ENCODE measurements at regions not wholly inside any gene's neighbourhood (a gene's known extent, or its start where the extent isn't known, plus 50 kb on each side); places are given as distances from the start of the nearest gene placed in this dataset.
A peak's percentile ranks its signal among the peaks of the same experiment; 100 is the strongest.

DNA sequence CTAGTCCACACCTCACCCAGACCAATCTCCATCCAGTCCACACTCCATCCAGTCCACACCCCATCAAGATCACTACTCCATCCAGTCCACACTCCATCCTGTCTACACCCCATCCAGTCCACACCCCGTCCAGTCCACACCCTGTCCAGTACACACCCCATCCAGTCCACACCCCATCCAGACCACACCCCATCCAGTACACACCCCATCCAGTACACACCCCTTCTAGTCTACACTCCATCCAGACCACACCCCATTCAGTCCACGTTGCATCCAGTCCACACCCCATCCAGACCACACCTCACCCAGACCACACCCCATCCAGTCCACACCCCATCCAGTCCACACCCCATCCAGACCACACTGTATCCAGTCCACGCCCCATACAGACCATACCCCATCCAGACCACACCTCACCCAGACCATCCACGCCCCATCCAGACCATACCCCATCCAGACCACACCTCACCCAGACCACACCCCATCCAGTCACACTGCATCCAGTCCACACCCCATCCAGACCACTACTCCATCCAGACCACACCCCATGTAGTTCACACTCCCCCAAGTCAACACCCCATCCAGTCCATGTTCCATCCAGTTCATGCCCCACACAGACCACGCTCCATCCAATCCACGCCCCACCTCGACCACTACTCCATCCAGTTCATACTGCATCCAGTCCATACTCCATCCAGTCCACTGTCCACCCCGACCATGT, 116.6 kb upstream of the RTL1 start:
- H3K27me3 Mint-ChIP-seq (ENCODE audit: low read depth): peaks cover 6% of the 10 kb centered on the region
- peak; percentile 14 for DNase-seq
- H3K4me3 Mint-ChIP-seq: no peak overlapping the region
- no peaks in the 10 kb centered on the region for H3K9me3 Mint-ChIP-seq (ENCODE audit: insufficient read depth)
- CTCF ChIA-PET: no interaction called here
- ATAC-seq: no peak
- no peaks in the 10 kb centered on the region for H3K4me1 Mint-ChIP-seq (ENCODE audit: low read depth)
- no peak overlapping the region for H3K27ac Mint-ChIP-seq
- POLR2A ChIA-PET: no interaction called here
- no peaks in the 10 kb centered on the region for H3K36me3 Mint-ChIP-seq (ENCODE audit: low read depth)

DNA sequence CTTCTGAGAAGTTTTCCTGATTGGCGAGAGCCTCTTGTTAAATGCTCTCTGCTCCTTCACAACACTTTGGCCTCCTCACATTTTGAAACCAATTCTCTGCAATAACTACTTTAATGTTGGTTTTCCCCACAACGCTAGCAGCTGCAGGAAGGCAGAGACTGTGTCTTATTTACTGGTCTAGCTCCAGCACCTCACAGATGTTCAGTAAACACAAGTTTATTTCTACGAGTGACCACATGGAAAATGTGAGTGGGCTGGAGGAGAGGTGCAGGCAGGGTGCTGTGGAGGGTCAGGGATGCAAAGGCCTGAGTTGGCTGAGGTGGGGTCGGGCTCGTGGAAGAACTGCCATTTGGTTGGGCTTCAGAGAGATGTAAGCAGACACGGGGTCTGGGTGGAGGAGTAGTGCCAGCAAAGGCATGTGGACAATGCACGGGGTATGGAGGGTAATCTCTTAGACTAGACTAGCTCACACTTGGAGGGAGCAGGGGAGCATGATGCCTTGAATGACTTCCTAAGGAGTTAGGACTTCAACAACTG, 117.4 kb upstream of the RTL1 start:
- Mint-ChIP-seq H3K9me3 (ENCODE audit: insufficient read depth) (no peaks in the 10 kb centered on the region), H3K4me3 (no peak overlapping the region), H3K27ac (no peak overlapping the region), H3K4me1 (ENCODE audit: low read depth) (no peaks in the 10 kb centered on the region), H3K27me3 (ENCODE audit: low read depth) (peaks cover 6% of the 10 kb centered on the region), H3K36me3 (ENCODE audit: low read depth) (no peaks in the 10 kb centered on the region)
- no peak for ATAC-seq
- CTCF ChIA-PET: no interaction called here
- POLR2A ChIA-PET: no interaction called here
- no peak for DNase-seq

DNA sequence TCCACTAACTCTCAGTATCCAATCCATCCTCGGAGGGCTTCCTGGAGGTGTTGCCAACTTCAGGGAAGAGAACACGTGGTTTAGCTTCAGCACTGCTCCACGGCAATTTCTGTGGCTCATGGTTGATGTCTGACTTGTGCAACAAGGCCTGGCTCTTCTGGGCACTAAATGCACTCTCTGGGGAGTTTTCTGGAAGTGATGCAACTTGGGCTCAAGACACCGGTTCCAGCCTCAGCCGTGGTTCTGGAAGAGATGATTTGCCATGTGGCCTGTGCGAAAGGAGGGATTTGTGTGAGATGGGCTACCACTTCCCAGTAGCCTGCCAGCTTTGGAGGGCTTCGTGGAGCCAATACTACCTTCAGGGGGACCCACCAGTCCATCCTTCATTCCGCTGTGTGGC, 118.6 kb upstream of the RTL1 start:
- ATAC-seq (no peak), DNase-seq (no peak)
- H3K36me3 Mint-ChIP-seq (ENCODE audit: low read depth): no peaks in the 10 kb centered on the region
- no peak overlapping the region for H3K27ac Mint-ChIP-seq
- no peaks in the 10 kb centered on the region for H3K27me3 Mint-ChIP-seq (ENCODE audit: low read depth)
- ChIA-PET CTCF (no interaction called here), POLR2A (no interaction called here)
- no peak overlapping the region for H3K4me3 Mint-ChIP-seq
- no peaks in the 10 kb centered on the region for H3K4me1 Mint-ChIP-seq (ENCODE audit: low read depth)
- no peaks in the 10 kb centered on the region for H3K9me3 Mint-ChIP-seq (ENCODE audit: insufficient read depth)

DNA sequence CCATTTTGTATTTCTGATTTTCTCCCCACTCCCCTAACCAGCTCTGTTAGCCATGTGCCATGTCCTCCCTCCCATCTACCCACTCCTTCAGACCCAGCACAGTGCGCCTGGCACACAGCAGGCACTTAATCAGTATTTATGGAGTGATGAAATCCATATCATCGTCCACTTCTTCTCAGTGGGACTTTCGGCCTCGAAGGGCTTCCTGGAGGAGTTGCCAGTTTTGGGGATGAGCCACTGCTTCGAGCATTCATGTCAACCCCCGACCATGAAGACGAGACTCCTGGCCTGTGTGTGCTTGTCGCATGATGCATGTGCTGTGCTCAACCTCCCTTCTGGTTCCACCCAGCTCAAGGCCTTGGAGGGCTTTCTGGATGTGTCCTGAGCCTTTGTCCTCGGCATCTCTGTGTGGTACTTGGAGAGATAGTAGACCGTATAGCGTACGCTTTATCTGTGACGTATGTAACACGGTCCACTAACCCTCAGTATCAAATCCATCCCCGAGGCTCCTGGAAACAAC, 119.5 kb upstream of the RTL1 start:
- H3K27ac Mint-ChIP-seq: no peak overlapping the region
- ChIA-PET CTCF (no interaction called here), POLR2A (no interaction called here)
- no peak overlapping the region for H3K4me3 Mint-ChIP-seq
- no peak for ATAC-seq
- no peaks in the 10 kb centered on the region for H3K27me3 Mint-ChIP-seq (ENCODE audit: low read depth)
- no peak for DNase-seq
- no peaks in the 10 kb centered on the region for H3K4me1 Mint-ChIP-seq (ENCODE audit: low read depth)
- H3K36me3 Mint-ChIP-seq (ENCODE audit: low read depth): no peaks in the 10 kb centered on the region
- no peaks in the 10 kb centered on the region for H3K9me3 Mint-ChIP-seq (ENCODE audit: insufficient read depth)

DNA sequence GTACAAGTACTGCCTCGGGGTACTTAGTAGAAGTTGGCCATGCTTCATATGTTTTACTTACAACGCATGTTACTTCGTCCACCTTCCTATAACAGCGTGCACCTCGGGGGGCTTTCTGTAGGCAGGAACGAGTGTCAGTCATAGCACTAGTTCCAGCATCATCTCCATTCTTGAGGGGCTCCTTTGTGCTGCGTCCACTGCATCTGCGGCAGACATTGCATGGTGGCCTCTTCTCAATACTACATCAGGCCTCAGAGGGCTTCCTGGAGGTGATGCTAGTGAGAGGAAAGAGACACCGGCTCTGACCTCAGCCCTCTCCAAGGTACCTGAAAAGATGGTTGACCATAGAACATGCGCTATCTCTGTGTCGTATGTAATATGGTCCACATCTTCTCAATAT, 121.2 kb upstream of the RTL1 start:
- Mint-ChIP-seq H3K4me1 (ENCODE audit: low read depth) (no peaks in the 10 kb centered on the region), H3K9me3 (ENCODE audit: insufficient read depth) (no peaks in the 10 kb centered on the region), H3K27me3 (ENCODE audit: low read depth) (no peaks in the 10 kb centered on the region), H3K27ac (no peak overlapping the region), H3K36me3 (ENCODE audit: low read depth) (no peaks in the 10 kb centered on the region), H3K4me3 (no peak overlapping the region)
- DNase-seq (no peak), ATAC-seq (no peak)
- POLR2A ChIA-PET: no interaction called here
- CTCF ChIA-PET: no interaction called here

DNA sequence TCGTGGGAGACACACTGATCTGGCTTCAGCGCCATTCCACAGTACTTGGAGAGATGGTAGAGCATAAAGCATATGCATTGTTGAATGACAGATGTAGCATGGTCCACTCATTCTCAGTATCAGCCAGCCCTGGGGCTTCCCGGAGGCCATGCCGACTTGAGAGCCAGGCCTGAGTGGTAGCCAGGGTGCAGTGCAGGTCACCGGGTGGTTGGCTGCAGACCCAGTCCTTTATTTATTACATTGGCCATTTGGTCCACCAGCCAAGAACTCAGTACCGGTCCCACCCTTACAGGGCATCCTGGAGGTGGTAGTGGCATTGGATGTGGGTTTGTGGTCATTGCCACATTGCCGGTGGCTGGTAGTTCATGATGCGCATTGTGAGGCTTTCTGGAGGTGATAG, 121.6 kb upstream of the RTL1 start:
- H3K4me1 Mint-ChIP-seq (ENCODE audit: low read depth): no peaks in the 10 kb centered on the region
- ATAC-seq (no peak), DNase-seq (no peak)
- H3K9me3 Mint-ChIP-seq (ENCODE audit: insufficient read depth): no peaks in the 10 kb centered on the region
- no peaks in the 10 kb centered on the region for H3K36me3 Mint-ChIP-seq (ENCODE audit: low read depth)
- ChIA-PET CTCF (no interaction called here), POLR2A (no interaction called here)
- no peak overlapping the region for H3K4me3 Mint-ChIP-seq
- H3K27me3 Mint-ChIP-seq (ENCODE audit: low read depth): no peaks in the 10 kb centered on the region
- no peak overlapping the region for H3K27ac Mint-ChIP-seq

DNA sequence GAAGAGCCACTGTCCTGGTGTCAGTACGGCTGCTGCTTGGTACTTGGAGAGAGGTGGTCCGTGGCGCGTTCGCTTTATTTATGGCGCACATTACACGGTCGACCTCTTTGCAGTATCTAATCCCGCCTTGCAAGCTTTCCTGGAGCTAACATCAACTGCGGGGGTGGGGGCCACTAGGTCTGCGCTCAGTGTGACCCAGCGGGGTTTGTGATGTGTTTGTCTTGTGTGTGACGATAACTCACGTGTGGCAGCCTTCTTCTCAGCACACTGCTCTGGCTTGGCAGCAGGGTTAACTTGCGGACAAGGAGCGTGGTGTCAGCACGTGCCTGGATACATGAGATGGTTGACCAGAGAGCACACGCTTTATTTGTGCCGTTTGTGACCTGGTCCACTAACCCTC, 122.2 kb upstream of the RTL1 start:
- H3K4me3 Mint-ChIP-seq: no peak overlapping the region
- no peaks in the 10 kb centered on the region for H3K36me3 Mint-ChIP-seq (ENCODE audit: low read depth)
- H3K4me1 Mint-ChIP-seq (ENCODE audit: low read depth): no peaks in the 10 kb centered on the region
- ChIA-PET POLR2A (no interaction called here), CTCF (no interaction called here)
- no peak for ATAC-seq
- no peak overlapping the region for H3K27ac Mint-ChIP-seq
- no peaks in the 10 kb centered on the region for H3K27me3 Mint-ChIP-seq (ENCODE audit: low read depth)
- DNase-seq: no peak
- no peaks in the 10 kb centered on the region for H3K9me3 Mint-ChIP-seq (ENCODE audit: insufficient read depth)

DNA sequence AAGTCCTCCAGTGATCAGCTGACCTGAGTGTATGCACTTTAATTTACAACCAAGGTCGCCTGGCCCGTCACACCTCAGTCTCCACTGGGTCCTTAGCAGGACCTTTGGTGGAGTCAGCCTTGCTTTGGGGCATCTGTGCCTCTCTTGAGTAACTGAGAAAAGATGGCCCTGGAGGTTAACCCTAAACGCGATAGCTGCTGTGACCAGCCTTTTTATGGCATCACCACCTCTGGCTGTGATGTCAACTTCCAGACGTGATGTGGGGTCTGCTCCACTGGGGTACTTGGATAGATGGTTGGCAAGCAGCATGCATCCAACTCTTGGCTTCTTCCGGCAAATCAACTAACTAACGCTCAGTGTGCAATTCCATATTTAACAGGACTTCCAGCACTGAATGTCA, 122.8 kb upstream of the RTL1 start:
- POLR2A ChIA-PET: no interaction called here
- H3K4me1 Mint-ChIP-seq (ENCODE audit: low read depth): no peaks in the 10 kb centered on the region
- H3K36me3 Mint-ChIP-seq (ENCODE audit: low read depth): no peaks in the 10 kb centered on the region
- no peak overlapping the region for H3K4me3 Mint-ChIP-seq
- H3K9me3 Mint-ChIP-seq (ENCODE audit: insufficient read depth): no peaks in the 10 kb centered on the region
- ATAC-seq (no peak), DNase-seq (no peak)
- no peaks in the 10 kb centered on the region for H3K27me3 Mint-ChIP-seq (ENCODE audit: low read depth)
- no peak overlapping the region for H3K27ac Mint-ChIP-seq
- CTCF ChIA-PET: no interaction called here

DNA sequence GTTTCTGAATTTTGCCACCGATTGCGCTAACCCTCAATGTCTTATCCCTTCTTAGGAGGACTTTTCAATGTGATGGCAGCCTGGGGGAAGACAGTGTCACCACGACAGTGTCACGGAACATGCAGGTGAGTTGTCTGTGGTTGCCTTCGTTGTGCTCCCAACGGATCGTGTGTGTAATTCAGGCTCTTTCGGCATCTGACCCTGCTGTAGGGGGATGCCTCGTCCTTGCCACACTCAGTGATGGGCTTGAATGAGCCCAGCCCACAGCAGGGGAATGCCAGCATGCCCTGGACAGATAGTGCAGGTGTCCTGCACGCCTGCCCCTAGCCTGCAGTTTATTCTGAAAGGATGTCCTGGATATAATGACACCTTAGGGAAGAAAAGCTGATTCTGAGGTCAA, 123.8 kb upstream of the RTL1 start:
- no peaks in the 10 kb centered on the region for H3K9me3 Mint-ChIP-seq (ENCODE audit: insufficient read depth)
- ChIA-PET CTCF (no interaction called here), POLR2A (no interaction called here)
- no peaks in the 10 kb centered on the region for H3K27me3 Mint-ChIP-seq (ENCODE audit: low read depth)
- H3K36me3 Mint-ChIP-seq (ENCODE audit: low read depth): no peaks in the 10 kb centered on the region
- DNase-seq (no peak), ATAC-seq (no peak)
- no peak overlapping the region for H3K4me3 Mint-ChIP-seq
- H3K27ac Mint-ChIP-seq: no peak overlapping the region
- H3K4me1 Mint-ChIP-seq (ENCODE audit: low read depth): no peaks in the 10 kb centered on the region

DNA sequence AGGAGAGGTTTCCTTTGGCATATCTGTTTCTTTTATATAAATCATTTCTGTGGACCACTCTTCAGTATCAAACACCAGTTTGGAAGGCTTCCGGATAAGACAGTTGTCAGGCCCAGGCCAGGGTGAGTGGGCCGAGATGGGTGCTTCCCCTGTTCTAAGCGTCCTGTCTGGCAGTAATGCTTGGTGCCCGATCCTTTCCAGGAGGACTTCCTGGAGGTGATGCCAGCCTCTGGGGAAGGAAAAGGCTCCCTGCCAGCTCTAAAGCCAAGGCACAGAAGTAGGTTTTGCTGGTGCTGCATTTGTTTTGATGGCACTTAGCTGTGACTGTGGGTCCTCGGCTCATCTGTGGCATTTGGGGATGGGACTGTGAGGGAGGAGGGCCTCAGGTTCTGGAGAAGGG, 124.4 kb upstream of the RTL1 start:
- Mint-ChIP-seq H3K27me3 (ENCODE audit: low read depth) (no peaks in the 10 kb centered on the region), H3K9me3 (ENCODE audit: insufficient read depth) (no peaks in the 10 kb centered on the region), H3K36me3 (ENCODE audit: low read depth) (no peaks in the 10 kb centered on the region), H3K4me1 (ENCODE audit: low read depth) (no peaks in the 10 kb centered on the region), H3K4me3 (no peak overlapping the region), H3K27ac (no peak overlapping the region)
- DNase-seq (no peak), ATAC-seq (no peak)
- CTCF ChIA-PET: no interaction called here
- POLR2A ChIA-PET: no interaction called here

DNA sequence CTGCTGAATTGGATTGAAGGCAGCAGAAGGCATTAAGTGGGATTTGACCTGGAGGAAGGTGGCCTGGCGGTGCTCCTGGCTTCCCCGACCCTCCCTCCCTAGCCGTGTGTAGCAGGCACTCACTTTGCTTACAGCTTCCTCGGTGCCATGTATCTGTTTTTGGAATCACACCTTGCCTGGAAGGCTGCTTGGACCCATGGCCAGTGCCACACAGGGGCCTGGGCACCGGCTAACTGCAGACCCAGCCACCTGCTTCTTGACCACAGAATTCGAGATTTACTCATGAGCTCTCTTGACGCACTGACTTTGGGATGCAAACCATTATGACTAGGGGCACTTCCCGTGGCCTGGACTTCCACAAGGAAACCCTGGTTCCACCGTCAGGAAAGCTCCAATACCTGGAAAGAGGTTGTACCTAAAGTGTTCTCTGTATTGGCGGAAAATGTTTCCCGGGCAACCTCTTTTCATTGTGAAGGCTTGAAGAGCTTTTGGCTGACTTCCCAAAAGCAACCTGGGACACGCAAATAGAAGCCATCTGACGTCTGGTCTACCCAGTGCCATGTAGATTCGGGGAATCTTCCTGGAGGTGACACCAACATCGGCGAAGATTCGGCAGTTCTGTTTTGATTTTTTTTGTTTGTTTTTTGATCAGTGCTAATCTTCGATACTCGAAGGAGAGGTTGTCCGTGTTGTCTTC, 125.6 kb upstream of the RTL1 start:
- Mint-ChIP-seq H3K4me1 (ENCODE audit: low read depth) (no peaks in the 10 kb centered on the region), H3K4me3 (no peak overlapping the region), H3K36me3 (ENCODE audit: low read depth) (no peaks in the 10 kb centered on the region), H3K27me3 (ENCODE audit: low read depth) (no peaks in the 10 kb centered on the region), H3K9me3 (ENCODE audit: insufficient read depth) (no peaks in the 10 kb centered on the region), H3K27ac (no peak overlapping the region)
- ChIA-PET CTCF (no interaction called here), POLR2A (no interaction called here)
- DNase-seq (no peak), ATAC-seq (no peak)

DNA sequence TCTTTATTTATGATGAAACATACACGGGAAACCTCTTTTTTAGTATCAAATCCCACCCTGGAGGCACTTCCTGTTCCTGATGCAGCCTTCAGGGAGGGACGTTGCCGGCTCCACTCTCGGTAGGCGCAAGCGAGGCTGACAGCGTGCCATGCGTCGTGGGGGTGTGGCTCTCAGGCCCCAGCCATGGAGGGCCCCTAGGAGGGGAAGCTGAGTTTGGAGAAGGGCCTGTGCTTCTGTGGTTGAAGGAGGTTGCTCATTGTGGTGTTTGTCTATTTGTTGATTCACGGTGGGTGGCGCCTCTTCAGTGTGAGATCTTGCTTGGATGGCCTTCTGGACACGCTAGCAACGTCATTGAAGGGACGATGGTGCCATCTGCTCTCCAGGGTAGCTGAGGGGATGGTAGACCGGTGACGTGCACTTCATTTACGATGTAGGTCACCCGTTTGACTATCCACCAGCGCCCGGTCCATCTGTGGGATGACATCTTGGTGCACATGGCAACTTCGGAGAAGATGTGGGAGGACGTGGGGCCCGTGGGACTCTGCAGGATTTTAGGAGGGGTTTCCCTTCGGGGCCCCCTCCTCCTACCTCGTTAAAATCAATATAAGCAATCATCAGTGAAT, 126.3 kb upstream of the RTL1 start:
- Mint-ChIP-seq H3K4me3 (no peak overlapping the region), H3K9me3 (ENCODE audit: insufficient read depth) (no peaks in the 10 kb centered on the region), H3K36me3 (ENCODE audit: low read depth) (no peaks in the 10 kb centered on the region), H3K27me3 (ENCODE audit: low read depth) (no peaks in the 10 kb centered on the region), H3K27ac (no peak overlapping the region), H3K4me1 (ENCODE audit: low read depth) (no peaks in the 10 kb centered on the region)
- ChIA-PET POLR2A (no interaction called here), CTCF (no interaction called here)
- DNase-seq (no peak), ATAC-seq (no peak)

Measured in activated CD8-positive, alpha-beta T cell treated with anti-CD3 and anti-CD28 coated beads, Interleukin-2, amount 10 ng/mL, durations not matched to agents 7 days and 5 days (primary cell).